Neural progenitor cell (in vitro differentiated cells): ENCODE measurements at regions not wholly inside any gene's neighbourhood (a gene's known extent, or its start where the extent isn't known, plus 50 kb on each side); places are given as distances from the start of the nearest gene placed in this dataset.

ENCODE experiments used
- DNase-seq: peaks from one replicate; pipeline ENCODE4 v3.0.0-alpha.2; 2016; ENCODE audit warnings: low spot score
- H2AFZ ChIP-seq: fragments of 200-600 bp; sonication (generic); replicated peaks from 2 replicates; pipeline ENCODE4 v1.6.1; 2016; ENCODE audit warnings: antibody characterized with exemption
- H3F3A ChIP-seq: fragments of 200-600 bp; sonication (generic); 2 replicates; pipeline ENCODE4 v1.6.1; 2016; ENCODE audit warnings: antibody characterized with exemption, low read depth
- H3K27ac ChIP-seq: fragments of 200-600 bp; sonication (generic); 2 replicates; pipeline ENCODE4 v1.5.1; 2016; ENCODE audit warnings: mild to moderate bottlenecking
- H3K27me3 ChIP-seq: fragments of 200-600 bp; sonication (generic); 2 replicates; pipeline ENCODE4 v1.6.1; 2016; ENCODE audit warnings: mild to moderate bottlenecking, moderate library complexity
- H3K36me3 ChIP-seq: fragments of 200-600 bp; sonication (generic); 2 replicates; pipeline ENCODE4 v1.5.1; 2016
- H3K4me1 ChIP-seq: fragments of 200-600 bp; sonication (generic); 2 replicates; pipeline ENCODE4 v1.6.1; 2016; ENCODE audit warnings: mixed run types
- H3K4me2 ChIP-seq: fragments of 200-600 bp; sonication (generic); 2 replicates; pipeline ENCODE4 v1.6.1; 2016
- H3K4me3 ChIP-seq: fragments of 200-600 bp; sonication (generic); 2 replicates; pipeline ENCODE4 v1.5.1; 2016
- H3K79me2 ChIP-seq: fragments of 200-600 bp; sonication (generic); 2 replicates; pipeline ENCODE4 v1.6.1; 2016; ENCODE audit warnings: low read depth
- H3K9ac ChIP-seq: fragments of 200-600 bp; sonication (generic); 2 replicates; pipeline ENCODE4 v1.6.1; 2016
- H3K9me3 ChIP-seq: fragments of 200-600 bp; sonication (generic); 2 replicates; pipeline ENCODE4 v1.5.1; 2016; ENCODE audit warnings: low read depth
- H4K20me1 ChIP-seq: fragments of 200-600 bp; sonication (generic); 2 replicates; pipeline ENCODE4 v1.6.1; 2016; ENCODE audit warnings: low read depth
- H3K27ac Mint-ChIP-seq: 3 replicates; pipeline ENCODE4 v1.8.0; 2021; ENCODE audit warnings: mixed read lengths
- H3K27me3 Mint-ChIP-seq: 2 replicates; pipeline ENCODE4 v1.8.0; 2022; ENCODE audit warnings: low read depth, mild to moderate bottlenecking, inconsistent platforms, moderate library complexity, mixed read lengths; ENCODE audit not compliant: insufficient read depth
- H3K36me3 Mint-ChIP-seq: 3 replicates; pipeline ENCODE4 v1.8.0; 2021; ENCODE audit warnings: mixed read lengths
- H3K4me1 Mint-ChIP-seq: 3 replicates; pipeline ENCODE4 v1.8.0; 2021; ENCODE audit warnings: mixed read lengths
- H3K4me3 Mint-ChIP-seq: 3 replicates; pipeline ENCODE4 v1.8.0; 2021; ENCODE audit warnings: mild to moderate bottlenecking, moderate library complexity, mixed read lengths
- H3K9me3 Mint-ChIP-seq: 3 replicates; pipeline ENCODE4 v1.8.0; 2020; ENCODE audit warnings: mixed read lengths
- EZH2 ChIP-seq: fragments of 200-600 bp; sonication (generic); IDR thresholded peaks from 2 replicates; pipeline ENCODE4 v1.6.1; 2017; ENCODE audit warnings: antibody characterized with exemption, mild to moderate bottlenecking, moderate library complexity
- EZH2phosphoT487 ChIP-seq: fragments of 200-600 bp; sonication (generic); IDR thresholded peaks from 2 replicates; pipeline ENCODE4 v1.6.1; 2017; ENCODE audit warnings: antibody characterized with exemption
- TF ChIP-seq, protein P1 (sequence below): fragments of 200-600 bp; sonication (generic); IDR thresholded peaks from 2 replicates; pipeline ENCODE4 v1.5.1; 2017; ENCODE audit warnings: antibody characterized with exemption, mild to moderate bottlenecking

- Histone ChIP-seq H3K27me3 (no peaks in the 10 kb centered on the region), H2AFZ (no peak overlapping the region), H3K9me3 (no peaks in the 10 kb centered on the region), H3K4me2 (no peak overlapping the region), H3K9ac (no peak overlapping the region), H4K20me1 (no peaks in the 10 kb centered on the region), H3K27ac (no peak overlapping the region), H3K4me3 (no peak overlapping the region), H3K36me3 (no peaks in the 10 kb centered on the region), H3K4me1 (peaks cover 30% of the 10 kb centered on the region), H3K79me2 (no peaks in the 10 kb centered on the region), H3F3A (no peaks in the 10 kb centered on the region)
- Mint-ChIP-seq H3K27ac (no peak overlapping the region), H3K27me3 (peaks cover 23% of the 10 kb centered on the region), H3K9me3 (no peaks in the 10 kb centered on the region), H3K4me1 (peaks cover 63% of the 10 kb centered on the region), H3K36me3 (no peaks in the 10 kb centered on the region), H3K4me3 (no peak overlapping the region)
- no peak for DNase-seq
- TF ChIP-seq, protein P1, sequence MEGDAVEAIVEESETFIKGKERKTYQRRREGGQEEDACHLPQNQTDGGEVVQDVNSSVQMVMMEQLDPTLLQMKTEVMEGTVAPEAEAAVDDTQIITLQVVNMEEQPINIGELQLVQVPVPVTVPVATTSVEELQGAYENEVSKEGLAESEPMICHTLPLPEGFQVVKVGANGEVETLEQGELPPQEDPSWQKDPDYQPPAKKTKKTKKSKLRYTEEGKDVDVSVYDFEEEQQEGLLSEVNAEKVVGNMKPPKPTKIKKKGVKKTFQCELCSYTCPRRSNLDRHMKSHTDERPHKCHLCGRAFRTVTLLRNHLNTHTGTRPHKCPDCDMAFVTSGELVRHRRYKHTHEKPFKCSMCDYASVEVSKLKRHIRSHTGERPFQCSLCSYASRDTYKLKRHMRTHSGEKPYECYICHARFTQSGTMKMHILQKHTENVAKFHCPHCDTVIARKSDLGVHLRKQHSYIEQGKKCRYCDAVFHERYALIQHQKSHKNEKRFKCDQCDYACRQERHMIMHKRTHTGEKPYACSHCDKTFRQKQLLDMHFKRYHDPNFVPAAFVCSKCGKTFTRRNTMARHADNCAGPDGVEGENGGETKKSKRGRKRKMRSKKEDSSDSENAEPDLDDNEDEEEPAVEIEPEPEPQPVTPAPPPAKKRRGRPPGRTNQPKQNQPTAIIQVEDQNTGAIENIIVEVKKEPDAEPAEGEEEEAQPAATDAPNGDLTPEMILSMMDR = no peak
- TF ChIP-seq EZH2 = no peak
- no peak for TF ChIP-seq EZH2phosphoT487
Measured at GRCh38 chr16:49020436-49020835, 261.2 kb downstream of the CBLN1 start.

- H3K27me3 ChIP-seq = no peaks in the 10 kb centered on the region
- H3F3A ChIP-seq = no peaks in the 10 kb centered on the region
- no peak overlapping the region for H3K27ac ChIP-seq
- H3K9me3 Mint-ChIP-seq = no peaks in the 10 kb centered on the region
- peaks cover 35% of the 10 kb centered on the region for H3K4me1 ChIP-seq
- peak overlapping the region; percentile 52 for H3K4me2 ChIP-seq
- TF ChIP-seq EZH2phosphoT487 = no peak
- no peak for TF ChIP-seq EZH2
- TF ChIP-seq, protein P1 = no peak
- no peaks in the 10 kb centered on the region for H3K9me3 ChIP-seq
- DNase-seq = no peak
- no peak overlapping the region for H3K4me3 ChIP-seq
- no peaks in the 10 kb centered on the region for H4K20me1 ChIP-seq
- no peaks in the 10 kb centered on the region for H3K36me3 Mint-ChIP-seq
- H3K27me3 Mint-ChIP-seq = peaks cover 23% of the 10 kb centered on the region
- peak overlapping the region; percentile 63 for H3K4me3 Mint-ChIP-seq
- peaks cover 63% of the 10 kb centered on the region for H3K4me1 Mint-ChIP-seq
- no peaks in the 10 kb centered on the region for H3K36me3 ChIP-seq
- H3K79me2 ChIP-seq = no peaks in the 10 kb centered on the region
- H2AFZ ChIP-seq = no peak overlapping the region
- H3K27ac Mint-ChIP-seq = peak overlapping the region; percentile 68
- H3K9ac ChIP-seq = no peak overlapping the region
Measured at GRCh38 chr16:49019831-49020230, 261.8 kb downstream of the CBLN1 start.

GRCh38 chr16:49019081-49019633, 262.5 kb downstream of the CBLN1 start:
- peak overlapping the region; percentile 68 for H3K27ac Mint-ChIP-seq
- Histone ChIP-seq H3F3A (no peaks in the 10 kb centered on the region), H3K36me3 (no peaks in the 10 kb centered on the region), H4K20me1 (no peaks in the 10 kb centered on the region), H2AFZ (peak overlapping the region; percentile 38), H3K9ac (no peak overlapping the region), H3K4me1 (peaks cover 35% of the 10 kb centered on the region), H3K4me2 (peak overlapping the region; percentile 52), H3K4me3 (no peak overlapping the region), H3K27me3 (no peaks in the 10 kb centered on the region), H3K79me2 (no peaks in the 10 kb centered on the region), H3K27ac (no peak overlapping the region), H3K9me3 (no peaks in the 10 kb centered on the region)
- TF ChIP-seq EZH2phosphoT487 (no peak), EZH2 (no peak)
- TF ChIP-seq, protein P1 = no peak
- H3K4me3 Mint-ChIP-seq = peak overlapping the region; percentile 63
- peaks cover 63% of the 10 kb centered on the region for H3K4me1 Mint-ChIP-seq
- H3K27me3 Mint-ChIP-seq = peaks cover 23% of the 10 kb centered on the region
- no peaks in the 10 kb centered on the region for H3K9me3 Mint-ChIP-seq
- H3K36me3 Mint-ChIP-seq = no peaks in the 10 kb centered on the region
- DNase-seq = peak; percentile 67
